ENCODE measurements at regions not wholly inside any gene's neighbourhood (a gene's known extent, or its start where the extent isn't known, plus 50 kb on each side); places are given as distances from the start of the nearest gene placed in this dataset.

- ATAC-seq (no peak), DNase-seq (ENCODE audit: low spot score) (no peak)
- H3K27ac Mint-ChIP-seq: no peak overlapping the region
- POLR2A ChIA-PET: no interaction called here
- no peaks in the 10 kb centered on the region for H3K4me1 Mint-ChIP-seq
- no peak overlapping the region for H3K4me3 Mint-ChIP-seq
- CTCF ChIA-PET: no interaction called here
- no peaks in the 10 kb centered on the region for H3K36me3 Mint-ChIP-seq
- H3K9me3 Mint-ChIP-seq: peaks cover 8% of the 10 kb centered on the region
- no peaks in the 10 kb centered on the region for H3K27me3 Mint-ChIP-seq (ENCODE audit: low read depth)
- TF ChIP-seq ZNF219 (CRISPR knock-in tag; IDR thresholded peaks at IDR 0.05; ENCODE audit: borderline replicate concordance) (no peak), ATF1 (CRISPR knock-in tag; IDR thresholded peaks at IDR 0.05) (no peak), ZNF532 (CRISPR knock-in tag; IDR thresholded peaks at IDR 0.05; ENCODE audit: borderline replicate concordance) (no peak), ESRRA (CRISPR knock-in tag; IDR thresholded peaks at IDR 0.05; ENCODE audit: borderline replicate concordance) (no peak)
Measured at GRCh38 chr11:10973416-10973815, 115.6 kb upstream of the ZBED5 start.

DNA sequence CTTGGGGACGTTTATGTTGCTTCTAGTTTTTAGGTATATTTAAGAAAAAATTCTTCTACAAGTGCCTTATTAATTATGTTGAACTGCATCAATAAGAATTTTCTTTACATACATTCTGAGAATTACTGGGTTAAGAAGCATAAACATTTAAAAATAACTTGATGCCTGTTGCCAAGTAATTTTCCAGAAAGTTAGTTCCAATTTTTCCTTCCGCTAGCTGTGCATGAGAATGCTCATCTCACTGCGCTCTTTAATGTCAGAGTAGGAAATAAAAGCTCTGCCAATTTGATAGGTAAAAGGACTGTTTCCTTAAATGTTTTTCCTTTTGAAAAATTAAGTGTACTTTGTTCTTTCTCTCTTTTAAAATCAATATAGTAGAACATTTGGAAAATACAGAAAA lies 113.1 kb upstream of the ZBED5 start:
- DNase-seq (ENCODE audit: low spot score): no peak
- Mint-ChIP-seq H3K9me3 (peaks cover 8% of the 10 kb centered on the region), H3K27ac (no peak overlapping the region), H3K27me3 (ENCODE audit: low read depth) (peaks cover 2% of the 10 kb centered on the region; the same call in 1 of the 2 replicates), H3K4me1 (no peaks in the 10 kb centered on the region), H3K36me3 (no peaks in the 10 kb centered on the region), H3K4me3 (no peak overlapping the region)
- ChIA-PET CTCF (interaction anchor here (1.4 kb wide), 1 partner anchor 37 kb away, joined by 4 read pairs; no protein-coding TSS in a partner anchor), POLR2A (no interaction called here)
- TF ChIP-seq RORB (CRISPR knock-in tag; IDR thresholded peaks at IDR 0.05) (no peak), NR1H2 (CRISPR knock-in tag; IDR thresholded peaks at IDR 0.05) (no peak), ZNF416 (CRISPR knock-in tag; IDR thresholded peaks at IDR 0.05) (no peak), TCF7 (CRISPR knock-in tag; IDR thresholded peaks at IDR 0.05; ENCODE audit: low read depth) (no peak), SOX15 (CRISPR knock-in tag; IDR thresholded peaks at IDR 0.05) (no peak), FOXJ3 (CRISPR knock-in tag; IDR thresholded peaks at IDR 0.05; ENCODE audit: borderline replicate concordance) (no peak), HMGA2 (CRISPR knock-in tag; IDR thresholded peaks at IDR 0.05) (no peak)
- TF ChIP-seq, protein P1, sequence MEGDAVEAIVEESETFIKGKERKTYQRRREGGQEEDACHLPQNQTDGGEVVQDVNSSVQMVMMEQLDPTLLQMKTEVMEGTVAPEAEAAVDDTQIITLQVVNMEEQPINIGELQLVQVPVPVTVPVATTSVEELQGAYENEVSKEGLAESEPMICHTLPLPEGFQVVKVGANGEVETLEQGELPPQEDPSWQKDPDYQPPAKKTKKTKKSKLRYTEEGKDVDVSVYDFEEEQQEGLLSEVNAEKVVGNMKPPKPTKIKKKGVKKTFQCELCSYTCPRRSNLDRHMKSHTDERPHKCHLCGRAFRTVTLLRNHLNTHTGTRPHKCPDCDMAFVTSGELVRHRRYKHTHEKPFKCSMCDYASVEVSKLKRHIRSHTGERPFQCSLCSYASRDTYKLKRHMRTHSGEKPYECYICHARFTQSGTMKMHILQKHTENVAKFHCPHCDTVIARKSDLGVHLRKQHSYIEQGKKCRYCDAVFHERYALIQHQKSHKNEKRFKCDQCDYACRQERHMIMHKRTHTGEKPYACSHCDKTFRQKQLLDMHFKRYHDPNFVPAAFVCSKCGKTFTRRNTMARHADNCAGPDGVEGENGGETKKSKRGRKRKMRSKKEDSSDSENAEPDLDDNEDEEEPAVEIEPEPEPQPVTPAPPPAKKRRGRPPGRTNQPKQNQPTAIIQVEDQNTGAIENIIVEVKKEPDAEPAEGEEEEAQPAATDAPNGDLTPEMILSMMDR (IDR thresholded peaks at IDR 0.05): no peak
- TF ChIP-seq, protein P2, sequence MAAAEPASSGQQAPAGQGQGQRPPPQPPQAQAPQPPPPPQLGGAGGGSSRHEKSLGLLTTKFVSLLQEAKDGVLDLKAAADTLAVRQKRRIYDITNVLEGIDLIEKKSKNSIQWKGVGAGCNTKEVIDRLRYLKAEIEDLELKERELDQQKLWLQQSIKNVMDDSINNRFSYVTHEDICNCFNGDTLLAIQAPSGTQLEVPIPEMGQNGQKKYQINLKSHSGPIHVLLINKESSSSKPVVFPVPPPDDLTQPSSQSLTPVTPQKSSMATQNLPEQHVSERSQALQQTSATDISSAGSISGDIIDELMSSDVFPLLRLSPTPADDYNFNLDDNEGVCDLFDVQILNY (CRISPR knock-in tag; IDR thresholded peaks at IDR 0.05): no peak
- ATAC-seq: no peak

- no peak for ATAC-seq
- H3K4me3 Mint-ChIP-seq: no peak overlapping the region
- H3K9me3 Mint-ChIP-seq: peaks cover 8% of the 10 kb centered on the region; the same call in 1 of the 2 replicates
- H3K27me3 Mint-ChIP-seq (ENCODE audit: low read depth): peaks cover 9% of the 10 kb centered on the region
- TF ChIP-seq ZNF317 (CRISPR knock-in tag; IDR thresholded peaks at IDR 0.05; ENCODE audit: borderline replicate concordance, low read depth) (no peak), EMX1 (CRISPR knock-in tag; IDR thresholded peaks at IDR 0.05) (no peak), MAX (CRISPR knock-in tag; IDR thresholded peaks at IDR 0.05) (no peak), FOXK1 (CRISPR knock-in tag; IDR thresholded peaks at IDR 0.05) (no peak), SMAD4 (CRISPR knock-in tag; IDR thresholded peaks at IDR 0.05) (no peak), NR1H2 (CRISPR knock-in tag; IDR thresholded peaks at IDR 0.05) (no peak)
- TF ChIP-seq, protein P1 (IDR thresholded peaks at IDR 0.05): no peak
- TF ChIP-seq, protein P3, sequence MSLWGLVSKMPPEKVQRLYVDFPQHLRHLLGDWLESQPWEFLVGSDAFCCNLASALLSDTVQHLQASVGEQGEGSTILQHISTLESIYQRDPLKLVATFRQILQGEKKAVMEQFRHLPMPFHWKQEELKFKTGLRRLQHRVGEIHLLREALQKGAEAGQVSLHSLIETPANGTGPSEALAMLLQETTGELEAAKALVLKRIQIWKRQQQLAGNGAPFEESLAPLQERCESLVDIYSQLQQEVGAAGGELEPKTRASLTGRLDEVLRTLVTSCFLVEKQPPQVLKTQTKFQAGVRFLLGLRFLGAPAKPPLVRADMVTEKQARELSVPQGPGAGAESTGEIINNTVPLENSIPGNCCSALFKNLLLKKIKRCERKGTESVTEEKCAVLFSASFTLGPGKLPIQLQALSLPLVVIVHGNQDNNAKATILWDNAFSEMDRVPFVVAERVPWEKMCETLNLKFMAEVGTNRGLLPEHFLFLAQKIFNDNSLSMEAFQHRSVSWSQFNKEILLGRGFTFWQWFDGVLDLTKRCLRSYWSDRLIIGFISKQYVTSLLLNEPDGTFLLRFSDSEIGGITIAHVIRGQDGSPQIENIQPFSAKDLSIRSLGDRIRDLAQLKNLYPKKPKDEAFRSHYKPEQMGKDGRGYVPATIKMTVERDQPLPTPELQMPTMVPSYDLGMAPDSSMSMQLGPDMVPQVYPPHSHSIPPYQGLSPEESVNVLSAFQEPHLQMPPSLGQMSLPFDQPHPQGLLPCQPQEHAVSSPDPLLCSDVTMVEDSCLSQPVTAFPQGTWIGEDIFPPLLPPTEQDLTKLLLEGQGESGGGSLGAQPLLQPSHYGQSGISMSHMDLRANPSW (CRISPR knock-in tag; conservative IDR thresholded peaks at IDR 0.05; ENCODE audit: low read depth): no peak
- H3K36me3 Mint-ChIP-seq: no peaks in the 10 kb centered on the region
- H3K27ac Mint-ChIP-seq: no peak overlapping the region
- DNase-seq (ENCODE audit: low spot score): no peak
- ChIA-PET CTCF (interaction anchor here (1.2 kb wide), 1 partner anchor 35 kb away, joined by 3 read pairs; no protein-coding TSS in a partner anchor), POLR2A (no interaction called here)
- H3K4me1 Mint-ChIP-seq: no peaks in the 10 kb centered on the region
Measured at GRCh38 chr11:10969387-10969786, 111.5 kb upstream of the ZBED5 start.
